Hepatocyte (in vitro differentiated cells): ENCODE measurements at regions not wholly inside any gene's neighbourhood (a gene's known extent, or its start where the extent isn't known, plus 50 kb on each side); places are given as distances from the start of the nearest gene placed in this dataset.

Source experiments
- DNase-seq: peaks from one replicate; pipeline ENCODE4 v3.0.0-alpha.2; 2016; ENCODE audit warnings: low spot score
- H2AFZ ChIP-seq: fragments of 200-600 bp; sonication (generic); 2 replicates; pipeline ENCODE4 v1.6.0; 2016; ENCODE audit warnings: antibody characterized with exemption, mild to moderate bottlenecking
- H3K27ac ChIP-seq: fragments of 200-600 bp; sonication (generic); 2 replicates; pipeline ENCODE4 v1.5.1; 2016; ENCODE audit warnings: mild to moderate bottlenecking
- H3K27me3 ChIP-seq: fragments of 200-600 bp; sonication (generic); 2 replicates; pipeline ENCODE4 v1.6.1; 2016
- H3K36me3 ChIP-seq: fragments of 200-600 bp; sonication (generic); replicated peaks from 2 replicates; pipeline ENCODE4 v1.5.1; 2016; ENCODE audit warnings: low read depth; ENCODE audit not compliant: insufficient read depth
- H3K4me1 ChIP-seq: fragments of 200-600 bp; sonication (generic); 2 replicates; pipeline ENCODE4 v1.5.1; 2016; ENCODE audit warnings: mild to moderate bottlenecking, moderate library complexity; ENCODE audit not compliant: insufficient read depth
- H3K4me2 ChIP-seq: fragments of 200-600 bp; sonication (generic); 2 replicates; pipeline ENCODE4 v1.6.0; 2016
- H3K4me3 ChIP-seq: fragments of 200-600 bp; sonication (generic); 2 replicates; pipeline ENCODE4 v1.5.1; 2016; ENCODE audit warnings: mild to moderate bottlenecking
- H3K79me2 ChIP-seq: fragments of 200-600 bp; sonication (generic); 2 replicates; pipeline ENCODE4 v1.6.0; 2017; ENCODE audit warnings: mild to moderate bottlenecking
- H3K9me2 ChIP-seq: fragments of 200-600 bp; sonication (generic); replicated peaks from 2 replicates; pipeline ENCODE4 v1.6.0; 2017; ENCODE audit warnings: mild to moderate bottlenecking; ENCODE audit not compliant: insufficient read depth
- H3K9me3 ChIP-seq: fragments of 200-600 bp; sonication (generic); 2 replicates; pipeline ENCODE4 v1.5.1; 2016; ENCODE audit warnings: low read depth, mild to moderate bottlenecking
- H4K20me1 ChIP-seq: fragments of 200-600 bp; sonication (generic); 2 replicates; pipeline ENCODE4 v1.6.0; 2016; ENCODE audit warnings: mild to moderate bottlenecking; ENCODE audit not compliant: insufficient read depth, poor library complexity, severe bottlenecking
- CTCF ChIP-seq: fragments of 200-600 bp; sonication (generic); IDR thresholded peaks from 2 replicates; pipeline ENCODE4 v1.5.1; 2016; ENCODE audit warnings: antibody characterized with exemption, mild to moderate bottlenecking; ENCODE audit not compliant: poor library complexity
- EZH2 ChIP-seq: fragments of 200-600 bp; sonication (generic); IDR thresholded peaks from 2 replicates; pipeline ENCODE4 v1.6.1; 2016; ENCODE audit warnings: antibody characterized with exemption, mild to moderate bottlenecking, borderline replicate concordance
- EZH2phosphoT487 ChIP-seq: fragments of 200-600 bp; sonication (generic); IDR thresholded peaks from one replicate; pipeline ENCODE4 v1.6.1; 2018; ENCODE audit warnings: antibody characterized with exemption, mild to moderate bottlenecking, low read depth, moderate library complexity; ENCODE audit not compliant: unreplicated experiment, severe bottlenecking
- WGBS: methylation state at CpG from one replicate; pipeline ENCODE4 v1.1.6; 2016; ENCODE audit warnings: low lambda C conversion rate; ENCODE audit errors: missing lambda C conversion rate; 5-methylcytosine and 5-hydroxymethylcytosine counted together

- H4K20me1 ChIP-seq: no peaks in the 10 kb centered on the region
- H3K36me3 ChIP-seq: no peaks in the 10 kb centered on the region
- H3K4me1 ChIP-seq: no peaks in the 10 kb centered on the region
- 66% methylated on average over 2 of the region's 2 CpGs for WGBS
- H3K79me2 ChIP-seq: no peaks in the 10 kb centered on the region
- no peak for DNase-seq
- no peaks in the 10 kb centered on the region for H3K9me3 ChIP-seq
- no peak overlapping the region for H2AFZ ChIP-seq
- no peak overlapping the region for H3K4me3 ChIP-seq
- no peaks in the 10 kb centered on the region for H3K9me2 ChIP-seq
- H3K4me2 ChIP-seq: no peak overlapping the region
- H3K27ac ChIP-seq: no peak overlapping the region
- TF ChIP-seq EZH2phosphoT487: no peak
- no peak for TF ChIP-seq EZH2
- H3K27me3 ChIP-seq: no peaks in the 10 kb centered on the region
Observed at GRCh38 chr4:28360681-28361080, 1500.0 kb downstream of the STIM2 start.

DNA sequence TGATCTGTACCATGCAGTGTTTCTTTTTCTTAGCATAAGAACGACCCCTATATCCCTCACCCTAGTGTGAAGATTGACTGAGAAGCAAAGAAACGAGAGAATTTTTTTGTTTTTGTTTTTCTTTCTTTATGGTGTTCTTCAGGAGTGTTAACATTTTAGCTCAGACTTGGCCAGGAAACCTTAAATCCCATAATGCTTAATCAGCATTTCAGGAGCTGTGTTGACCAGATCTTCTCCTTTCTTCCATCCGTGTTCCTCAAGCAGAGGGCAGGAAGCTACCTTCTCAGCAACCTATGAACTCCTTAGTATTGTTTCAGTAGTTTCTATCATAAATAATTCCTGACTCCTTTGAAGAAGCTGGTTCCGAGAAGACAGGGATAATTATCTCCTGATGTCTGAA, 1501.5 kb downstream of the STIM2 start:
- no peaks in the 10 kb centered on the region for H3K9me2 ChIP-seq

GRCh38 chr4:28369499-28369898, 1508.9 kb downstream of the STIM2 start:
- 100% methylated on average over 1 of the region's 1 CpG for WGBS
- TF ChIP-seq EZH2phosphoT487 (no peak), CTCF (no peak), EZH2 (no peak)
- H3K4me2 ChIP-seq: no peak overlapping the region

More for the DNA sequence above, 1501.5 kb downstream of the STIM2 start:
- no peaks in the 10 kb centered on the region for H3K36me3 ChIP-seq
- H4K20me1 ChIP-seq: no peaks in the 10 kb centered on the region
- 83% methylated on average over 4 of the region's 4 CpGs for WGBS
- DNase-seq: no peak
- no peaks in the 10 kb centered on the region for H3K27me3 ChIP-seq
- H3K4me3 ChIP-seq: no peak overlapping the region
- TF ChIP-seq CTCF (no peak), EZH2 (no peak), EZH2phosphoT487 (no peak)
- H3K4me1 ChIP-seq: no peaks in the 10 kb centered on the region
- H3K79me2 ChIP-seq: no peaks in the 10 kb centered on the region
- H2AFZ ChIP-seq: no peak overlapping the region
- no peaks in the 10 kb centered on the region for H3K9me3 ChIP-seq
- H3K4me2 ChIP-seq: no peak overlapping the region
- no peak overlapping the region for H3K27ac ChIP-seq

GRCh38 chr4:28373191-28373590, 1512.5 kb downstream of the STIM2 start:
- no peak for DNase-seq
- Histone ChIP-seq H3K4me2 (no peak overlapping the region), H2AFZ (no peak overlapping the region), H3K27me3 (no peaks in the 10 kb centered on the region), H3K79me2 (no peaks in the 10 kb centered on the region), H3K4me1 (no peaks in the 10 kb centered on the region), H4K20me1 (no peaks in the 10 kb centered on the region), H3K9me2 (no peaks in the 10 kb centered on the region), H3K36me3 (no peaks in the 10 kb centered on the region), H3K27ac (no peak overlapping the region), H3K4me3 (no peak overlapping the region), H3K9me3 (no peaks in the 10 kb centered on the region)
- TF ChIP-seq EZH2phosphoT487: no peak

More at GRCh38 chr4:28369499-28369898, 1508.9 kb downstream of the STIM2 start:
- Histone ChIP-seq H3K4me1 (no peaks in the 10 kb centered on the region), H3K27ac (no peak overlapping the region), H2AFZ (no peak overlapping the region), H3K9me3 (no peaks in the 10 kb centered on the region), H3K36me3 (no peaks in the 10 kb centered on the region), H4K20me1 (no peaks in the 10 kb centered on the region), H3K4me3 (no peak overlapping the region), H3K79me2 (no peaks in the 10 kb centered on the region), H3K27me3 (no peaks in the 10 kb centered on the region), H3K9me2 (no peaks in the 10 kb centered on the region)
- DNase-seq: no peak
